PC-9 (cell line): ENCODE measurements at regions not wholly inside any gene's neighbourhood (a gene's known extent, or its start where the extent isn't known, plus 50 kb on each side); places are given as distances from the start of the nearest gene placed in this dataset.

Source experiments
- BruUV-seq: library from RNA; stranded (reverse); fragments of 400-500 nt; replicated peaks from 2 replicates; lab custom pipeline; 2021; lab: Mats Ljungman, UMichigan
- CTCF ChIA-PET: fragments of 300-600 bp; sonication (Branson Sonifier 250); formaldehyde crosslinking; loops from one replicate; lab custom pipeline; 2022; ENCODE audit warnings: antibody characterized with exemption; lab: Charles Lee
- POLR2A ChIA-PET: fragments of 300-600 bp; sonication (Branson Sonifier 250); formaldehyde crosslinking; loops from one replicate; lab custom pipeline; 2022; ENCODE audit warnings: antibody characterized with exemption; ENCODE audit not compliant: unreplicated experiment; lab: Charles Lee
- DNase-seq, 2 experiments: peaks; one replicate each; pipeline versions ENCODE4 v3.0.0 to v3.0.0-alpha.2; 2015 to 2022; ENCODE audit warnings: mixed read lengths in 1 of 2
- H2AFZ ChIP-seq: fragments of 200-600 bp; sonication (generic); 2 replicates; pipeline ENCODE4 v1.8.1; 2017; ENCODE audit warnings: antibody characterized with exemption
- H3F3A ChIP-seq: fragments of 200-600 bp; sonication (generic); 2 replicates; pipeline ENCODE4 v1.8.1; 2017; ENCODE audit warnings: antibody characterized with exemption, mild to moderate bottlenecking, low read depth; ENCODE audit not compliant: insufficient read depth
- H3K27ac ChIP-seq: fragments of 200-600 bp; sonication (generic); 2 replicates; pipeline ENCODE4 v1.6.1; 2016; ENCODE audit warnings: mixed run types
- H3K27me3 ChIP-seq: fragments of 200-600 bp; sonication (generic); 2 replicates; pipeline ENCODE4 v1.6.1; 2016; ENCODE audit warnings: low read depth, mixed run types; ENCODE audit not compliant: insufficient read depth
- H3K36me3 ChIP-seq: fragments of 200-600 bp; sonication (generic); 2 replicates; pipeline ENCODE4 v1.6.1; 2016; ENCODE audit warnings: low read depth, mixed run types
- H3K4me1 ChIP-seq: fragments of 200-600 bp; sonication (generic); replicated peaks from 2 replicates; pipeline ENCODE4 v1.6.1; 2016; ENCODE audit warnings: mixed run types; ENCODE audit not compliant: insufficient read depth
- H3K4me2 ChIP-seq: fragments of 200-600 bp; sonication (generic); 2 replicates; pipeline ENCODE4 v1.6.1; 2017; ENCODE audit warnings: mixed run types
- H3K4me3 ChIP-seq: fragments of 200-600 bp; sonication (generic); 2 replicates; pipeline ENCODE4 v1.6.1; 2016; ENCODE audit warnings: mixed run types
- H3K79me2 ChIP-seq: fragments of 200-600 bp; sonication (generic); 2 replicates; pipeline ENCODE4 v1.6.1; 2017; ENCODE audit warnings: low read depth, mixed run types
- H3K9me2 ChIP-seq: fragments of 200-600 bp; sonication (generic); 2 replicates; pipeline ENCODE4 v1.8.1; 2017; ENCODE audit warnings: mild to moderate bottlenecking; ENCODE audit not compliant: insufficient read depth
- H3K9me3 ChIP-seq: fragments of 200-600 bp; sonication (generic); 2 replicates; pipeline ENCODE4 v1.8.1; 2016; ENCODE audit warnings: low read depth; ENCODE audit not compliant: insufficient read depth
- H4K20me1 ChIP-seq: fragments of 200-600 bp; sonication (generic); 2 replicates; pipeline ENCODE4 v1.8.1; 2017; ENCODE audit not compliant: insufficient read depth
- CTCF ChIP-seq: fragments of 200-600 bp; sonication (generic); conservative IDR thresholded peaks from 2 replicates; pipeline ENCODE4 v1.6.1; 2017; ENCODE audit warnings: mixed run types, antibody characterized with exemption, mild to moderate bottlenecking, moderate library complexity
- EZH2 ChIP-seq: fragments of 200-600 bp; sonication (generic); IDR thresholded peaks from 2 replicates; pipeline ENCODE4 v1.8.0; 2017; ENCODE audit warnings: antibody characterized with exemption, low read depth
- intact Hi-C: fragments of 100-400 bp; cut with micrococcal nuclease; formaldehyde crosslinking; loops from one replicate; pipeline ENCODE4 v1.10.0; 2022; ENCODE audit not compliant: unreplicated experiment

- no peaks in the 10 kb centered on the region for H3K36me3 ChIP-seq
- no peaks in the 10 kb centered on the region for H3K79me2 ChIP-seq
- H3K4me2 ChIP-seq, result no peak overlapping the region
- H2AFZ ChIP-seq, result no peak overlapping the region
- ChIA-PET POLR2A (no interaction called here), CTCF (no interaction called here)
- H3K27ac ChIP-seq, result no peak overlapping the region
- intact Hi-C loops, result no loop called here
- DNase-seq, result no peak
- H3K9me3 ChIP-seq, result no peaks in the 10 kb centered on the region
- H3K4me3 ChIP-seq, result no peak overlapping the region
- no TSS peak for BruUV-seq
- H3K27me3 ChIP-seq, result peaks cover 10% of the 10 kb centered on the region
- no peaks in the 10 kb centered on the region for H3K4me1 ChIP-seq
- H4K20me1 ChIP-seq, result no peaks in the 10 kb centered on the region
- no peak for TF ChIP-seq EZH2
- no peak for TF ChIP-seq CTCF
- no peaks in the 10 kb centered on the region for H3K9me2 ChIP-seq
- no peaks in the 10 kb centered on the region for H3F3A ChIP-seq
Observed at GRCh38 chr1:30171537-30172298, 551.7 kb downstream of the MATN1 start.

GRCh38 chr1:30169269-30169668, 554.1 kb downstream of the MATN1 start:
- ChIA-PET POLR2A (no interaction called here), CTCF (no interaction called here)

GRCh38 chr1:30166174-30166573, 557.2 kb downstream of the MATN1 start:
- DNase-seq, result no peak
- CTCF ChIA-PET, result no interaction called here
- H3K27me3 ChIP-seq, result peaks cover 48% of the 10 kb centered on the region

More at GRCh38 chr1:30169269-30169668, 554.1 kb downstream of the MATN1 start:
- Histone ChIP-seq H2AFZ (no peak overlapping the region), H3K4me3 (no peak overlapping the region), H3K36me3 (no peaks in the 10 kb centered on the region), H3K9me3 (no peaks in the 10 kb centered on the region), H3K9me2 (no peaks in the 10 kb centered on the region), H3K4me1 (no peaks in the 10 kb centered on the region), H3K27me3 (peaks cover 23% of the 10 kb centered on the region), H3K27ac (no peak overlapping the region), H4K20me1 (no peaks in the 10 kb centered on the region), H3K79me2 (no peaks in the 10 kb centered on the region), H3F3A (no peaks in the 10 kb centered on the region), H3K4me2 (no peak overlapping the region)
- intact Hi-C loops, result no loop called here
- no TSS peak for BruUV-seq
- TF ChIP-seq CTCF, result no peak
- no peak for TF ChIP-seq EZH2
- DNase-seq, result no peak

More at GRCh38 chr1:30166174-30166573, 557.2 kb downstream of the MATN1 start:
- no peaks in the 10 kb centered on the region for H3K36me3 ChIP-seq
- POLR2A ChIA-PET, result no interaction called here
- no peaks in the 10 kb centered on the region for H3K79me2 ChIP-seq
- no peaks in the 10 kb centered on the region for H3K9me3 ChIP-seq
- no peaks in the 10 kb centered on the region for H3K4me1 ChIP-seq
- intact Hi-C loops, result no loop called here
- no peak overlapping the region for H2AFZ ChIP-seq
- no peaks in the 10 kb centered on the region for H3F3A ChIP-seq
- no peaks in the 10 kb centered on the region for H3K9me2 ChIP-seq
- no peaks in the 10 kb centered on the region for H4K20me1 ChIP-seq
- no peak for TF ChIP-seq CTCF
- no peak for TF ChIP-seq EZH2
- BruUV-seq, result no TSS peak
- H3K4me3 ChIP-seq, result no peak overlapping the region
- H3K27ac ChIP-seq, result no peak overlapping the region
- H3K4me2 ChIP-seq, result no peak overlapping the region
